GM12873 (cell line): ENCODE measurements at regions not wholly inside any gene's neighbourhood (a gene's known extent, or its start where the extent isn't known, plus 50 kb on each side); places are given as distances from the start of the nearest gene placed in this dataset.

Source experiments
- CTCF ChIP-seq: IDR thresholded peaks from 2 replicates; pipeline ENCODE4 v1.5.1; 2012; ENCODE audit warnings: low read depth, mild to moderate bottlenecking, moderate library complexity, low read length, control low read depth; ENCODE audit not compliant: insufficient read depth; ENCODE audit errors: missing control alignments

GRCh38 chr17:52831536-52831935 lies 673.0 kb upstream of the CA10 start:
- TF ChIP-seq CTCF = no peak

- no peak for TF ChIP-seq CTCF
Observed at GRCh38 chr17:52828621-52829020, 670.1 kb upstream of the CA10 start.

DNA sequence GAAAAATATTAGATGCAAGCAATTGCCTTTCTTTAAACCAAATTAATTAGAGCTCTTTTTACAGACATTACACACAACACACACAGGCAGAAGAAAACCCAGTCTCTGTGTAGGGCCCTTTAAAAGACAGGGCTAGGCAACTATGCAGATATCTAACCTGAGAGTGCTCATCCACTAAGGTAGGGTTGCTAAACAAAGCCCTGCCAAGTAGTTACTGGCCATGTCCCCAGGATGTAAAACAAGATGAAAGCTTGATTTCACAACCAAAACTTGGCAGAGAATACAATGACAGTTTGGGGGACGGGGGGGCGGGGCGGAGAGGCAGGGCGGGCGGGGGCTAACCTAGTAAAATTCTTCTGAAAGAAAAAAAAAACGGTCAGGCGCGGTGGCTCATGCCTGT lies 669.0 kb upstream of the CA10 start:
- no peak for TF ChIP-seq CTCF

DNA sequence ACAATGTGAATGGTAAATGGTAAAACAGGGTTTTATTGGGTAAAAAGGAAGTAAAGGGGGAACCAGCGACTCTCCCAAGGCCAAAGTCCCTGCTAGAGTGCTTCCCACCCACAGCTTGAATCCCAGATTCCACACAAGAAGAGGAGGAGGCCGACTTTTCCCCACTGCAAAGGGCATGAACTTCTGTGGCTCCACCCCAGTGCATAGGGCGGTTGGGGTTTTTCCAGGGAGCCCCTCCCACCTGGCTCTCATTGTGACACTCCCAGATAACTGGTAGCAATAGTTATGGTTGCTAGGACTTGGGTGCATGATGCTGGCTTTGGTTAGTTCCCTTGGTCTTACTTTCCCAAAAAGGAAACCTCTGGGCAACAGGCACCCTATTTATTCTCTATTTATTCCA lies 666.0 kb upstream of the CA10 start:
- no peak for TF ChIP-seq CTCF

DNA sequence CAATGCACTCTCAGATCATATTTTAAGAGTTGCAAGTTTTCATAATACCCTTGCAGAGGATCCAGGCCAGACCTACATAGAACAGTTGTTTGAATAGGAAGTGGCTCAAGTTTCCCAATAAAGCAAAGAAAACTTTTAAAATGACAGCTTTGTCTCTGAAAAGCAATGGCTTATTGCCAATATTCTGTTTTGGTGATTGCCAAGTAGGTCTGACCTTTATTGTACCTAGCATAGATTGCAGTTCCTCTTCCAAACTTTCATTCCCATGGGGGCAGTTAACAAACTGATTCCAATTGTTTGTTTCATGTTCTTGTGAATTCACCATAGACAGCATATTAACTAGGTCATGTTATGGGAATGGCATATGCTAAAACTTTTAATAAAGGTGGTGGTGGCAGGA lies 664.6 kb upstream of the CA10 start:
- no peak for TF ChIP-seq CTCF

DNA sequence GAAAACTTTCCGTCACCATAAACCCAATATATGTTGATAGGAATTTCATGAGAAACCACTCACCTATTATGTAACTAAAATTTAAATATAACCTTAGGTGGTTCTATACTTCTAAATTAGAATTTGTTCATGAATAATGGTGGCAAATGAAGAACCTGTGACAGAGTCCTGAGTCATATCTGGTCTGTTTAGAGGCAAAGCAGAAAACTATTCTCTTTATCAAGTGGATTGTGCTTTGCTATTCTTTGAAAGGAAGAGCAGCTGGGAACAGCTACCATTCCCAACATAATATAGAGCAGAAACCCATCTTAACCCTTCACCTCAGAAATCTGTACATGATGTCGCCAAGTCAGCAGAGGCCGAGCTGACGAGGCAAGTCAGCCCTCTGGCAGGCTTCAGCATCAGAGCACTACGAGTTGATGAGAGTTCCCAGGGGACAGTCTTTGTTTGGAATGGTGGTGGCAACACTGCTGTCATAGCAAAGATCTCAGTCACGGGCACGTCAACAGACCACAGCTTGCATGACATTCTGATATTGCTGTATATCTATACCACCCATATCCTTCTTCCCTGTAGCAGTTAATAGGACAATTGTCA lies 631.9 kb upstream of the CA10 start:
- TF ChIP-seq CTCF = no peak

GRCh38 chr17:52789829-52790228 lies 631.3 kb upstream of the CA10 start:
- no peak for TF ChIP-seq CTCF
